Occipital lobe (tissue), 1 donor: ENCODE measurements at regions not wholly inside any gene's neighbourhood (a gene's known extent, or its start where the extent isn't known, plus 50 kb on each side); places are given as distances from the start of the nearest gene placed in this dataset.
"Not testable (repeated sequence)": the region's sequence is repeated elsewhere in the genome, so short reads cannot be mapped to it uniquely, and the experiment has no call there.

Experiments
- DNase-seq: peaks from one replicate; lab custom pipeline; 2025; lab: John Stamatoyannopoulos, UW

DNA sequence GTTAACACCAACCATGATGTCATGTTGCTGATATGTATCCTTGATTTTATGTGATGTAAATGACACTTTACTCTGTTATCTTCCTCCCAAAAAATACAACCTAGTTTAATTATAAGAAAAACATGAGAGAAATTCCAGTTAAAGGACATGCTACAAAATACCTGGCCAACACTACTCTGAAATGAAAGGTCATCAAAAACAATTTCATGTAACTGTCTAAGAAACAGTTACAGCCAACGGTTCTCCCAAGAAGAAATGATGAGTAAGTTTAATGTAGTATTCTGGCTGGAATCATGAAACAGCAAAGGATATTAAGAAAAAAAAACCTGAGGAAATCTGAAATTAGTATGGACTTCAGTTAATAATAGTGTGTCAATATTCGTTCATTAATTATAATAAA is 653.3 kb upstream of the FOXG1 start:
- DNase-seq, result no peak

DNA sequence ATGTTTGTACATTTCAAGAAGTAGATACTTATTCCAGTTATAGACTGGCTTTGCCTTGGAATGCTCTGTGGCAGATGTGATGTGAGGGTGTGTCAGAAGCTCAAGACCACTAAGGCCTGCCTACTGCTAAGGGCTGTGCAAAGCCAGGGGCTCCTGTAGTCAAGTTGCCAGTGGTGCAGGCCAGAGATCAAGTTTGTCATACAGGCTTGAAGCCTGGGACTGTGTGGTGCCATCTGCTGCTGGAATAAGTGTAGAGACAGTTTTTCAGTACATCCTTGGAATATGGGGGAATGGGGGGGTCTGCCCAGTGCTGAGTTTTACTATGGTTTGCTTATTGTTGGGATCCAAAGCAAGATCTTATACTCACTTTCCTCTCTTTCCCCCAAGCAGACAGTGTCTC is 649.9 kb upstream of the FOXG1 start:
- DNase-seq, result no peak

DNA sequence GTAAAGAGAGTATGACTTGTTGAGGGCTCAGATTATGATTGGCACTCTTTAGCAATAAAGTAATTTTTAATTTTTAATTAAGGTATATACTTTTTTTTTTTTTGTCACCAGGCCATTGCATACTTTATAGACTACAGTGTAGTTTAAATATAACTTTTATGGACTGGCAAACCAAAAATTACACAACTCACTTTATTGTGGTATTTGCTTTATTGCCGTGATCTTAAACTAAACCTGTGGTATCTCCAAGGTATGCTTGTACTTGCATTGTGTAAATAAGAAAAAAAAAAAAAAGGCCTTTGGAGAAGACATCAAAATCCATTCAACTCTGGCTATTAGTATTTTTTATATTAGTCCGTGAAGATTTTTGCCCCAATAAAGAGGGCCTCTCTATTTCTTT is 646.7 kb upstream of the FOXG1 start:
- no peak for DNase-seq

DNA sequence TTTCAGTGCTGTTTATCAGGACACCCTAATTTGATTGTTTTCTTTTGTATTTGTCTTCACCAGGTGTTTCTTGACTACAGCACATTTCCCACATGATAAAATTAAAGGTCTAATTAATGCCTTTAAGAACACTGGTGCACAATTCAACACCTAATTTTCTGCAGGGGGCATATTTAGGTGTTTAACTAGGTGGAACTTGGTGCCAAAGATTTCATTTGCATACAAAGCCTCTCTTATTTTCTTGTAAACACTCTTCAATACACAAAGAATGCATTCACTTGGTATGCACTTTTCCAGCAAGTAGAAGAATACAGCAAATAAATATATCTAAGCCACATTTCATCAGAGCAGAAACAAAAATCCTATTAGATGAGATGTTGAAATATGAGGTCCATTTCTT is 646.2 kb upstream of the FOXG1 start:
- DNase-seq, result no peak

DNA sequence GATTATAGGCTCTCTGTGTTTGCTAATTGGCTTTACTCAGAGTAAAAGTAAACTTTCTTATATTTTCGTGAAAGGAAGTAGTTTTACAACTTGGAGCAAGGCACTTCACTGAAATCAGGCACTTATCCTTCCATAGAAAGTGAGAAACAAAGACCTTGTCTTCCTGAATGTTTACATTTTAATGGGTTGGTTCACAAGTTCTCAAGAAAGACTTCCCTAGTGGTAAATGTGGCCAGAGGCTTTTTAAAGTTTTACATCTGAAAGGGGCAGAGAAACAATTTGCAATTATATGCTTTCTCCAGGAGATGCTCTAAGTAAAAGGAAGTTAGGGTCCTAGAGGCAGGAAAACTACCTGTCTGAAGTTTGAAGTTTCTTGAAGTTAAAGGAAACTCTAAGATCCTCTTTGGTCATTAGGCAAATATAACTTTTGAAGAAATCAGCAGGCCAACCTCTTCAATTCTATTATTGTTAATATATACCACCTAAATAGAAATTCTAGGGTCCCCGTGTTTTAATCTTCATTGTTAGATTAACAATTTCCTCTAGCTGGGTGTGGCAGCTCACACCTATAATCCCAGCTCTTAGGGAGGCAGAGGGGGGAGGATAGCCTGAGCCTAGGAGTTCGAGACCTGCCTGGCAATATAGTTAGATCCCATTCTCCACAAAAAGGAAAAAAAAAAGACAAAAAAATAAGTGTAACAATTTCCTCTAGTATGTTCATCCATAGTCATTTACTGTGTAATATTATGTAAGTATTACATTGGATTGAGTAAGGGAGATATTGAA is 644.9 kb upstream of the FOXG1 start:
- no peak for DNase-seq

DNA sequence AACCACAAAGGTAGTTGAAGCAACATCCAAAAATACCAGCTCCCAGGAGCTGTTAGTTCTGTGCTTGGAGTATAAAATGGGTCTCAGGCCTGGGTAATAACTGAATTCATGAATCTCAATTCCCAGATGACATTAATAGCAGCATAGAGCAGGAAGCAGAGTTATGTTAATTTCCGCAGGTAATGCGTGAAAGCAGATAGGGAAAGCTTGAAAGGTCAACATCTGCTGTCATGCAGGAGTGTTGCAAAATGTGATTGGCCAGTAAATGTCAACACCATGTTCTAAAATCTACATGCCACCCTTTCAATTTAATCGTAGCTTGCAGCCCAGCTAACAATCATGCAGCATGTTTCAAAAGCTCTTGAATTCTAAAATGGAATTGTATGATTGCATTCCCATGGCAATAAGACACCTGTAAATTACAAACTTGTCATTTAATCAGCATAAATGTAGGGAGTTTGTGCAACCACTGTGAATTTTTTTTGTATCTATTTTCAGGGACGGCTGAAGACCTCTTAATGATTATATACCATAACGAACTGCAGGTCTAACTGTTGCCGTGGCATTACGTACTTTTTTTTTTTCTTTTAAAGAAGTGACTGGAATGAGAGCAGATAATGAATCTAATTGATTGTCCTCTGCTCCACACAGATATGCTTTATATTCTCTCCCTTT is 635.8 kb upstream of the FOXG1 start:
- no peak for DNase-seq

DNA sequence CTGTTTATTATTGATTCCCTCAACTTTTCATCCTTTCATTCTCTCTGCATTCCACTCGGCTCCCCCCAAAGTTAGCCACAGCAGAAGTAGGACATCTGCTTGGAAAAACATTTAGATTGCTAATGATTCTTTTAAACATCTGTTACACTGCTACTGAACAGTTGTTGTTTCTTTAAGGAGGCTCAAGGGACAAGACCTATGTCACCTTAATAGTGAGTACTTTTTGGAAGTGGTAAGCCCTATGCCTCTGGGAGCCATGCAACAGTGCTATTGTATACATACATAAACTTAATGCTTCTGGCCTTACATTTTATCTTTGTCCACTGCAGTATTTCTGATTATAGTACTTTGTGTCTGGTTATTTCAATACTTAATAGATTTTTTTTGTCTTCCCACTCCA is 628.2 kb upstream of the FOXG1 start:
- no peak for DNase-seq

DNA sequence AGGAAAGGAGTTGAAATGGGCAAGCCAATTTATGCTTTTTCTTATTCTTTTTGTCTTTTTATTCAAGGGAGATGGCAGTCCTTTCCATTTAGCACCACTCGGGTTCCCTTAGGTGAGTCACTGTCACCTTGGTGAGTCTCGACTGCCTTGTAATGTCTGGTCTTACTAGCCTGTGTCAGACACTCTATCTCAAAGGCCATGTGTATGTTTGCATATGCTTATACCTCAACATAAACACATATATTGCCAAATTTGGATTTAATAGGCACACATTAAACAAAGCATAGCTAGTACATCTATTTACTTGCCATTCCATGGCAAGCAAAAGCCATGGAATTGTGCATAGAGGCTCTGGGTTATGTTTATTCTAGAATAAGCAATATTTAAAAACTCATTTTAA is 624.9 kb upstream of the FOXG1 start:
- DNase-seq, result no peak

DNA sequence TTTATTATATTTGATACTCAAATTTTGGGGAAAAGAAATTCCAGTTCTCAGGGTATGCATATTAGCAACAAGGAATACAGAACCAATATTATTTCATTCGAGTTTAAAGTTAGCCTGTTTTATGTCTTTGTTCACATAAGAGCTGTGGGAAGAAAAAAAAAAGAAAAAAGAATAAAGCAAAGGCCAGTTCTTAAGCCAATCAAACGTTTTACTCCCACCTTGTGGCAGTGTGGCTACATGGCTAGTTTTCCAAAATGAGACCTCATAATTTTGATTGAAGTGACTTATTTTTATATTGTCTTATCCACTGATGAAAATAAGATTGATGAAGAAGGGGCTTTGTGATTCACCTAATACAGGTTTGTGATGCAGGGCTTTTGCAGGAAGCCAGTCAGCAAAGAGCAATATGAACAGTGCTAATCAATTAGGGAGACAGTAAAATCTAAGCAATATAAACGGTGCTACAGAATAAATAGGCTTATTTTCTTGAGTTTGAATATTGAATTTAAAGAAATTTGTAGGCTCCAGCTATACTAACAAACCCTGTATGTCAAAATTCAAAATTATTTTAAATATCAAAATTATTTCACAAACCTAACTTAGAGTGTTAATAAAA is 624.1 kb upstream of the FOXG1 start:
- no peak for DNase-seq

DNA sequence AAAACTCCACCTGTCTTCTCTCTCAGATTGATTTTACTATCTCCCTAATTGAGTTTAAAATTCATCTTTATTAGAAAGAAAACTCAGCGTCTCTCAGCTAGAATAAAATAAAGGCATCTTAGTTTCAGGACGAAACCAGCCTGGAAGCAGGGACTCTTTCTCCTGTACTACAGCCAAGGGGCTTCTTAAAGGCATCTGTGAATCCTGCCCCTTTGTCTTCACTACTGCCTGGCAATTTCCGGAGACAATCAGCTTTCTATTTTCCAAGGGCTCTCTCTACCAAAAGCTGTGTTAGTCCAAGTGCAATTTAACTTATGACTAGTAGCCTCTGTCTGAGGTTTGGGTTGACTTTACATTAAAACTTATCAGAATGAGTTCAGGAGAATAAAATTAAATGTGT is 623.3 kb upstream of the FOXG1 start:
- DNase-seq, result no peak

DNA sequence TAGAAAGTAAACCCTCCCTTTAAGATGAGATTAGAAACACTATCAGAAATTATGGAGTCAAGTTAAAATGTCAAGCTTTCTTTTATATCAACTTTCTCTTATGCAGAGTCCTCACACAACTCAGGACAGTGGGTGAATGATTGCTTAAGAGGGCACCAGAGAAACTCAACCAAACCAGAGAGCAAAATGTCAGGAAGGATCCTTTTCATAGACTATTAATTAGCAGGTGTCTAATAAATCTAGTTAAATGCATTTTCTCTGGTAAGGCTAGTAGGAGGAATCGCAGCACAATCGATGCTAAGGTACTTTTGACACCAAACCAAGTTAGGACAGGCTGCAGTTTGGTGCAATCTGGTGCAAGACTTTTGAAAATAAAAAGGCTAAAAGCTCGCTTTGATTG is 614.7 kb upstream of the FOXG1 start:
- no peak for DNase-seq

DNA sequence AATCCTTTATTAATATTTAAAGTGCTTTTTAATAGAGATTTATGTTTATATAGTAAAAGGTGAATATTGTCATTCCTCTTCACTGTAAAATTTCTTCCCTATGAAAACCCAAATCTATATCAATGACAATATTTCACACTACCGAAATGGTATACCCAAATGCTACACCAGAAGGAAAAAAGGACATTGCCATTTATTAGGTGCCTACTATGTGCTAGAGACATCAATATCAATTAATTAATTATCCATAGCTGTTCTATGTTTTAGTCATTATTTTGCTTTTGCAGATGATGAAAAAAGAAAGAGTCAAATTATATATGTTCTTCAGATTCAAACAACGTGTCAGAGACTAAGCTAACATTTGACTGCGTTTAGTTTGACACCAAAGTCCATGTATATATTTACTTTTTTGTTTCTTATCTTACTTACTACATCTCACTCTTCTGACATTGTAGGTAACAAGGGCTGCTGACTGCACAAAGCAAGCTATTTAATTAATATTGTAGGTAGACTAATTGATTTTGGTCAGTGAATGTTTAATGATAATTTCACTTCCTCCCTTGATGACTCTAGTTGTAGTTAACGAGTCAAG is 614.0 kb upstream of the FOXG1 start:
- DNase-seq, result no peak

DNA sequence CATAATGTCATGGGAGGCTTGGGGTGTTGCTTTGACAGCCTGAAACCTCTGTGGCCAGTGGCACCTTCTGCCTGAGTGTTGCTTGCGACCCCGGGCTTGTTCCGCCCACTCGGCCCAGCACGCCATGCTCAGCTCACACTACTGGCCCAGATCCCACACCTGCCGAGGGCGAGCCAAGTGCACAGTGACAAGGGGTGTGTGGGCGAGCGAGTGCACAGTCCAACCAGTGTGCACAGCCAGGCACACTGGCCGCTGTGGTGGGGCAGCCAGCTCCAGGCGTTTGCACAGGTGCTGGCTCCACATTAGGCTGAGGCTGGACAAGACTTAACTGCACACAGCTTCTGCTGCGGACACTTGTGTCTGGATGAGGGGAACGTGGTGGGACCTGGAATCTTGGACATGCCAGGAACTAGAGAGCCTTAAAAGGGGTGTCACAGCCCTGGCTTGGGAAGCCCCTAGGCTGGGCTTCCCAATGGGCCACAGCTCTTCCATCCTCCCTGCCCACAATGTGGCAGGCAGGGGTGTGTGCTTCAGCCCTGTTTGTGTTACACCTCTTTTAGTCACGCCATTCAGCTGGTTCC is 609.2 kb upstream of the FOXG1 start:
- DNase-seq, result no peak

DNA sequence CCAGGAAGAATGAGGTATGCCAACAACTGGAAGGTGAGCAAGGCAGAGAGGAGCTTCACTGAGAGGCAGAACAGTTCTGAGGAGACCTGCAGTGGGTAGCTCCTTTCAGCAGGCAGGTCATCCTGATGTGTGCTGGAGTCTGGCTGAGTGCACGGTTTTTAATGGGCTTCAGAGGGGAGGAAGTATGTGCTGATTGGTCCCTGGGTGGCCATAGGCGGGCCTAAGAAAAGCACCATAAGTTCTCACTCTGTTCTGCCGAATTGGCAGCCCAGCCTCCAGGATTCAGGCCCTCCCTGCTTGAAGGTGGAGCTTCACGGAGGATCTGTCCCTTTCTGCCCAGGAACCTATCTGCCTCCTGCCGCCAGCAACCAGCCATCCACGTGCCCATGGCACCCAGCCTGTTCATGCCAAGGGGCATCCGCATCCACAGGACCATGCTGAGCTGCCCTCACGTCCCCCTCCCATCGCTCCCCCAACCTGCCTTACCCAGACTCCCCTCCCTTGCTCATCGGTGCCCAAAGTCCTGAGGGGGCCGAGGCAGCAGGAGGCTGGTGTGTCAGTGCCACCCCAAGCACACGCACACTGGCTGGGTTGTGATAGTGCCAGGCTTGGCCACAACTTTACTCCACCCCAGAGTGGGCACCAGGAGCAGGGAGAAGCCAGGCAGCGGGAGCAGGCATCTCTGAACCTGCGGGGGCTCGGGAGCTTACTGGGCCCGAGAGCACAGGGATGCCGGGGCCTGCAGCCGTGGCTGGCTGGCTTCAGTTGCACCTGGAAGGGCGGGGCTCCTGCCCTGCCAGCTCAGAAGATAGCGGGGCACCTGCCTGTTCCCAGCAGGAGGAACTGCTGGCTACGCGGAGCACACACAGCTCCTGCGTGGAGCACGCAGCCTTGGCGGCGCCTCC is 608.4 kb upstream of the FOXG1 start:
- DNase-seq, result no peak

DNA sequence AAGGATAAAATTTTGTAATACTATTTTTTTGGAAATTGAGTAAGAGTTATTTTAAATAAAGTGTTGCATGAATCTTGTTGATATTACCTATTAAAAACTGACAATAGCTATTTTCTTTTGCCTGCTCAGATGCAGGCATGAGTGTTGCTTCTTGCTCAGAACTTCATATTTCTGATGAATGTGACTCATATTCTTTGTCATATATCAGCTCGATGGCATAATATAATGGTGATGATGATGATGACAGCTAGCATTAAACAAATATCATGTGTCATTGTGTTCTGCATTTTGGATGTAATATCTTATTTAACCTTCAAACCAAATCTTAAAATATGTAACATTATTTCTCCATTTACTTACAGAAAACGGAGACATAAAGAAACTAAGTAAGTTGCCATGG is 605.5 kb upstream of the FOXG1 start:
- no peak for DNase-seq

DNA sequence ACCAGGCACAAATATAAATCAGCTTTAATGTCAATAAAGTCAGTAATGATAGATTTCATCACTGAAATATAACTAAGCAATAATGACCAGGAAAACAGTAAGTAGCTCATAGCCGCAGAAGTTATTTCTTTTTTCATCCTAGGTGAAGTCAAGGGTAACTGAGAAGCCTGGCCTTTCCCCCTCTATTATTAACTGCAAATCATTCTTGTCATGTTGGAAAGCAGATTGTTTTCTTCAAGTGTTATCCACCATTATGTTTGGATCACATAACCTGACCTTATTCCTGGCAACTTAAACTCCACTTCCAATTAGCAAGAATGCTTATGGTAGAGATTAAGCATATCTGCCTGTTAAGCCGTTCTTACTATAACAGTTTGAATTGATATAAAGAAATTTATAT is 603.4 kb upstream of the FOXG1 start:
- no peak for DNase-seq

DNA sequence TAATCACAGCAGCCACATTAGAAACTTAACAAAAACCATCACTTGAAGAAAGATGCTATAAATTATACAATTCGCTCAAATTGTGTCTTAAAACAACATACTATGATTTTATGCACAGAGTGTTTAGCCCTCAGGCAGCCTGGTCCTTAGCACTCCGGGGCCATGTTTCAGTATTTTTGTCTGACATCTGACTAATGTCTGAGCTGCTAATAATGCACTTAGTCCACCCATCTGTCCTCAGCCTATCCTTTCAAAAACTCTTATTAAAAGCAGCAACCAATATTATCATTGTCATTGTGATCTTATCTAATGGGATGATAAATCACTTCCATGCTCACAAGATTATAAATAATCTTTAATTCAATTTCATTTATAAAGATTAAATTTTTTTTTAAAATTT is 602.7 kb upstream of the FOXG1 start:
- no peak for DNase-seq

DNA sequence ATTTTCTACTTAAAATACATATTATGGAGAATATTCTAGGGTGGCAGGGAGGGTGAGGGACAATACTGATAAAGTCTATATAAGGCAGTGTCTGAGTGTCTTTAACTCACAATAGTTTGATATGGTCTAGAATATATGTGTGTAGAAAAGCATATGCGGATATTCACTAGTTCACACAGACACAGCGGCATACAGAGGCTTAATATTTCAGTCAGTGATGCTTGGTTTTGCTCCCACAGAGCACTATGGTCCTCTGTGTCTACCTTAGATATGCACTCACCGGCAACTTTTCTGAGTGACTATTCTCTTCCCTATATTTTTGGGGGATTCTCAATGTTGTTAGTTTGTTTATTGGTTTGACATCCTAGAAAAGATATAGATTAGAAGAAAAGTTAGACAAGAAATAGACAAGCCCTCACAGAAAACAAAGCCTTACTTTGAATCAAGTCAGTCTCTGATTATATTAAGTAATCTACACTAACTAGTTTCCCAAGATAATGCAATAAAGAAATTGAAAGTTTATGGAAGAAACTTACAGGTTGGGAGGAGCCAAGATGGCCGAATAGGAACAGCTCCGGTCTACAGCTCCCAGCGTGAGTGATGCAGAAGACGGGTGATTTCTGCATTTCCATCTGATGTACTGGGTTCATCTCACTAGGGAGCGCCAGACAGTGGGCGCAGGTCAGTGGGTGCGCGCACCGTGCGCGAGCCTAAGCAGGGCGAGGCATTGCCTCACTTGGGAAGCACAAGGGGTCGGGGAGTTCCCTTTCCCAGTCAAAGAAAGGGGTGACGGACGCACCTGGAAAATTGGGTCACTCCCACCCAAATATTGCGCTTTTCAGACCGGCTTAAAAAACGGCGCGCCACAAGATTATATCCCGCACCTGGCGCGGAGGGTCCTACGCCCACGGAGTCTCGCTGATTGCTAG is 578.4 kb upstream of the FOXG1 start:
- DNase-seq, result not testable (repeated sequence)

DNA sequence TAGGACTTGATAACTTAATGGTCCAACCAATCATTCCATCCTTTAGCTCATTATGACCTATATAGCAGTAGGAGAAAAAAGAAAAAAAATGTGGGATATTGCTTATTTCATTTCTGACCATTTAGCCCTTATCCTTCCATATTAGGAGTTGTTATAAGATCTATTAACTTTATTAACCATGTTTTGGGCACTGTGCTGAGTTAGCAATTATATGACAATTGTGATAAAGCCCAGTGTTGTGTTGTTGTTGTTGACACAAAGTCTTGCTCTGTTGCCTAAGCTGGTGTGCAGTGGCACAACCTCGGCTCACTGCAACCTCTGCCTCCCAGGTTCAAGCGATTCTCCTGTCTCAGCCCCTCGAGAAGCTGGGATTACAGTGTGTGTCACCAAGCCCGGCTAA is 569.7 kb upstream of the FOXG1 start:
- no peak for DNase-seq

DNA sequence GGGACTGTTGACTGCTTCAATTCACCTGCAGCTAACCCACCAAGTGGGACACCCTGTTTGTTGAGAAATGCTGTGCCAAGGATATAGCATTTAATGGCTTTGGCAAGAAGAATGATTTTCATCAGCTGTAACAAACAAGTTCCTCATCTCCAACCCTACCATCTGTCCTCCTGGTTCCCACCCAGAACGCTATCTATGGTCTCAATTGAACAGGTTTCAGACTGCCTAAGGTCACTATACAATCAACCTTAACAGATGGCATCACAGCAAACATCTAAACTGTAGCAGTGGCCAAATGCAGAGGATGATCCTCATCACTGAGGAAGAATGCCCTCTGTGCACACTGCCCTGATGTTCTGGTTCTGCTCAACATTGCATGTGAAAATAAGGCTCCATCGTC is 546.2 kb upstream of the FOXG1 start:
- no peak for DNase-seq
